HEK293 (cell line): ENCODE measurements at regions not wholly inside any gene's neighbourhood (a gene's known extent, or its start where the extent isn't known, plus 50 kb on each side); places are given as distances from the start of the nearest gene placed in this dataset.

Experiments used
- CTCF ChIA-PET: fragments of 350-600 bp; formaldehyde crosslinking; extraction: SDS; loops from one replicate; lab custom pipeline; 2021; ENCODE audit warnings: antibody characterized with exemption; lab: Yijun Ruan, JAX
- POLR2A ChIA-PET: fragments of 300-600 bp; formaldehyde crosslinking; extraction: SDS; loops from one replicate; lab custom pipeline; 2020; ENCODE audit warnings: antibody characterized with exemption, inconsistent platforms; lab: Yijun Ruan, JAX
- H3K27ac ChIP-seq: fragments of 200-500 bp; sonication (Bioruptor generic); 2 replicates; pipeline ENCODE4 v1.5.1; 2014; ENCODE audit warnings: low read depth, low read length, control low read depth, inconsistent platforms; ENCODE audit errors: extremely low read depth
- H3K36me3 ChIP-seq, 2 experiments: fragments of 200-500 bp in 1 of 2; sonication (Bioruptor generic) in 1 of 2; 1 replicate in 1 of 2; 2 replicates in 1 of 2; pipeline ENCODE4 v1.5.1; 2014 to 2017; ENCODE audit warnings: inconsistent platforms in 2 of 2, low read length in 2 of 2; ENCODE audit not compliant: control insufficient read depth in 2 of 2, insufficient read depth in 1 of 2
- H3K4me1 ChIP-seq: fragments of 200-500 bp; sonication (Bioruptor generic); 2 replicates; pipeline ENCODE4 v1.5.1; 2014; ENCODE audit warnings: mild to moderate bottlenecking, low read length, inconsistent platforms; ENCODE audit not compliant: control insufficient read depth, insufficient read depth
- H3K4me3 ChIP-seq: 2 replicates; pipeline ENCODE4 v1.5.1; 2011; ENCODE audit warnings: low read depth, mild to moderate bottlenecking, control low read depth, low read length, moderate library complexity
- H3K9me3 ChIP-seq: fragments of 200-500 bp; sonication (Bioruptor generic); 2 replicates; pipeline ENCODE4 v1.5.1; 2014; ENCODE audit warnings: low read depth, low read length, inconsistent platforms; ENCODE audit not compliant: control insufficient read depth, insufficient read depth
- EGR2 ChIP-seq: fragments of 450-650 bp; formaldehyde crosslinking; IDR thresholded peaks from 2 replicates; pipeline ENCODE4 v1.5.1; 2016; ENCODE audit warnings: low read depth, missing biosample characterization, missing genetic modification characterization
- HOXD13 ChIP-seq: sonication (generic); formaldehyde crosslinking; IDR thresholded peaks from 2 replicates; pipeline ENCODE4 v1.8.0; 2022; ENCODE audit warnings: missing genetic modification reagents, borderline replicate concordance
- PATZ1 ChIP-seq: fragments of 450-650 bp; formaldehyde crosslinking; IDR thresholded peaks from 2 replicates; pipeline ENCODE4 v1.5.1; 2016; ENCODE audit warnings: missing biosample characterization, missing genetic modification characterization
- SALL2 ChIP-seq: fragments of 450-650 bp; formaldehyde crosslinking; IDR thresholded peaks from 2 replicates; pipeline ENCODE4 v1.5.0; 2017; ENCODE audit warnings: missing biosample characterization, mild to moderate bottlenecking, missing genetic modification characterization, borderline replicate concordance
- SCRT1 ChIP-seq: fragments of 450-650 bp; formaldehyde crosslinking; IDR thresholded peaks from 2 replicates; pipeline ENCODE4 v1.5.1; 2016; ENCODE audit warnings: missing biosample characterization, missing genetic modification characterization, borderline replicate concordance
- ZFHX2 ChIP-seq: fragments of 450-650 bp; formaldehyde crosslinking; conservative IDR thresholded peaks from 2 replicates; pipeline ENCODE4 v1.5.1; 2016; ENCODE audit warnings: missing biosample characterization, missing genetic modification characterization
- ZFP69B ChIP-seq: fragments of 450-650 bp; formaldehyde crosslinking; IDR thresholded peaks from 2 replicates; pipeline ENCODE4 v1.5.1; 2016; ENCODE audit warnings: missing biosample characterization, missing genetic modification characterization
- ZNF311 ChIP-seq: fragments of 450-650 bp; formaldehyde crosslinking; IDR thresholded peaks from 2 replicates; pipeline ENCODE4 v1.5.1; 2017; ENCODE audit warnings: missing biosample characterization, missing genetic modification characterization, borderline replicate concordance
- ZNF354C ChIP-seq: fragments of 450-650 bp; formaldehyde crosslinking; IDR thresholded peaks from 2 replicates; pipeline ENCODE4 v1.5.1; 2016; ENCODE audit warnings: missing biosample characterization, missing genetic modification characterization, low read depth, borderline replicate concordance
- ZNF571 ChIP-seq: fragments of 450-650 bp; formaldehyde crosslinking; IDR thresholded peaks from 2 replicates; pipeline ENCODE4 v1.5.0; 2017; ENCODE audit warnings: missing biosample characterization, missing genetic modification characterization
- ZNF654 ChIP-seq: fragments of 450-650 bp; formaldehyde crosslinking; IDR thresholded peaks from 2 replicates; pipeline ENCODE4 v1.5.1; 2016; ENCODE audit warnings: low read depth, missing biosample characterization, missing genetic modification characterization
- TF ChIP-seq, protein P1 (sequence below): fragments of 450-650 bp; formaldehyde crosslinking; IDR thresholded peaks from 2 replicates; pipeline ENCODE4 v1.5.1; 2016; ENCODE audit warnings: missing biosample characterization, missing genetic modification characterization
- TF ChIP-seq, protein P2 (sequence below): fragments of 450-650 bp; formaldehyde crosslinking; IDR thresholded peaks from 2 replicates; pipeline ENCODE4 v1.5.0; 2017; ENCODE audit warnings: missing biosample characterization, missing genetic modification characterization, borderline replicate concordance

GRCh38 chr6:33967966-33968724, 164.3 kb upstream of the MLN start:
- CTCF ChIA-PET: interaction anchor here (0.6 to 2.2 kb wide), 6 partner anchors 10 to 407 kb away, joined by 3 to 7 read pairs (median 4); no protein-coding TSS in a partner anchor
- Histone ChIP-seq H3K4me3 (no peak overlapping the region), H3K27ac (no peak overlapping the region), H3K9me3 (no peaks in the 10 kb centered on the region), H3K36me3 (no peaks in the 10 kb centered on the region), H3K4me1 (no peaks in the 10 kb centered on the region)
- POLR2A ChIA-PET: no interaction called here
- TF ChIP-seq ZNF654 (tag by site-specific recombination) (peak; percentile 27), PATZ1 (no peak)
- TF ChIP-seq, protein P1, sequence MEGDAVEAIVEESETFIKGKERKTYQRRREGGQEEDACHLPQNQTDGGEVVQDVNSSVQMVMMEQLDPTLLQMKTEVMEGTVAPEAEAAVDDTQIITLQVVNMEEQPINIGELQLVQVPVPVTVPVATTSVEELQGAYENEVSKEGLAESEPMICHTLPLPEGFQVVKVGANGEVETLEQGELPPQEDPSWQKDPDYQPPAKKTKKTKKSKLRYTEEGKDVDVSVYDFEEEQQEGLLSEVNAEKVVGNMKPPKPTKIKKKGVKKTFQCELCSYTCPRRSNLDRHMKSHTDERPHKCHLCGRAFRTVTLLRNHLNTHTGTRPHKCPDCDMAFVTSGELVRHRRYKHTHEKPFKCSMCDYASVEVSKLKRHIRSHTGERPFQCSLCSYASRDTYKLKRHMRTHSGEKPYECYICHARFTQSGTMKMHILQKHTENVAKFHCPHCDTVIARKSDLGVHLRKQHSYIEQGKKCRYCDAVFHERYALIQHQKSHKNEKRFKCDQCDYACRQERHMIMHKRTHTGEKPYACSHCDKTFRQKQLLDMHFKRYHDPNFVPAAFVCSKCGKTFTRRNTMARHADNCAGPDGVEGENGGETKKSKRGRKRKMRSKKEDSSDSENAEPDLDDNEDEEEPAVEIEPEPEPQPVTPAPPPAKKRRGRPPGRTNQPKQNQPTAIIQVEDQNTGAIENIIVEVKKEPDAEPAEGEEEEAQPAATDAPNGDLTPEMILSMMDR (tag by site-specific recombination): peak; percentile 65

- H3K4me3 ChIP-seq: no peak overlapping the region
- H3K36me3 ChIP-seq: no peaks in the 10 kb centered on the region
- H3K4me1 ChIP-seq: no peaks in the 10 kb centered on the region
- no peak overlapping the region for H3K27ac ChIP-seq
- POLR2A ChIA-PET: no interaction called here
- no peaks in the 10 kb centered on the region for H3K9me3 ChIP-seq
- TF ChIP-seq EGR2 (tag by site-specific recombination) (peak; percentile 74), ZFHX2 (peak; percentile 31; the same call in 1 of the 2 replicates), SCRT1 (no peak)
- CTCF ChIA-PET: interaction anchor here (0.6 to 2.2 kb wide), 7 partner anchors 9 to 188 kb away, joined by 3 to 7 read pairs (median 4); no protein-coding TSS in a partner anchor
Observed at GRCh38 chr6:33967265-33967767, 163.5 kb upstream of the MLN start.

GRCh38 chr6:33966536-33966935, 162.7 kb upstream of the MLN start:
- Histone ChIP-seq H3K9me3 (no peaks in the 10 kb centered on the region), H3K4me3 (no peak overlapping the region), H3K36me3 (no peaks in the 10 kb centered on the region), H3K27ac (no peak overlapping the region), H3K4me1 (no peaks in the 10 kb centered on the region)
- ChIA-PET POLR2A (no interaction called here), CTCF (interaction anchor here (0.5 kb wide), 1 partner anchor 601 kb away, joined by 3 read pairs; no protein-coding TSS in a partner anchor)
- TF ChIP-seq HOXD13 (no peak), SALL2 (no peak), ZNF311 (tag by site-specific recombination) (no peak), ZFP69B (tag by site-specific recombination) (no peak), ZNF354C (tag by site-specific recombination) (no peak), ZNF571 (tag by site-specific recombination) (no peak)
- TF ChIP-seq, protein P2, sequence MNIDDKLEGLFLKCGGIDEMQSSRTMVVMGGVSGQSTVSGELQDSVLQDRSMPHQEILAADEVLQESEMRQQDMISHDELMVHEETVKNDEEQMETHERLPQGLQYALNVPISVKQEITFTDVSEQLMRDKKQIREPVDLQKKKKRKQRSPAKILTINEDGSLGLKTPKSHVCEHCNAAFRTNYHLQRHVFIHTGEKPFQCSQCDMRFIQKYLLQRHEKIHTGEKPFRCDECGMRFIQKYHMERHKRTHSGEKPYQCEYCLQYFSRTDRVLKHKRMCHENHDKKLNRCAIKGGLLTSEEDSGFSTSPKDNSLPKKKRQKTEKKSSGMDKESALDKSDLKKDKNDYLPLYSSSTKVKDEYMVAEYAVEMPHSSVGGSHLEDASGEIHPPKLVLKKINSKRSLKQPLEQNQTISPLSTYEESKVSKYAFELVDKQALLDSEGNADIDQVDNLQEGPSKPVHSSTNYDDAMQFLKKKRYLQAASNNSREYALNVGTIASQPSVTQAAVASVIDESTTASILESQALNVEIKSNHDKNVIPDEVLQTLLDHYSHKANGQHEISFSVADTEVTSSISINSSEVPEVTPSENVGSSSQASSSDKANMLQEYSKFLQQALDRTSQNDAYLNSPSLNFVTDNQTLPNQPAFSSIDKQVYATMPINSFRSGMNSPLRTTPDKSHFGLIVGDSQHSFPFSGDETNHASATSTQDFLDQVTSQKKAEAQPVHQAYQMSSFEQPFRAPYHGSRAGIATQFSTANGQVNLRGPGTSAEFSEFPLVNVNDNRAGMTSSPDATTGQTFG (tag by site-specific recombination): no peak
